Omental fat pad (tissue), 3 donors: ENCODE measurements at regions not wholly inside any gene's neighbourhood (a gene's known extent, or its start where the extent isn't known, plus 50 kb on each side); places are given as distances from the start of the nearest gene placed in this dataset.
"Not testable (repeated sequence)": the region's sequence is repeated elsewhere in the genome, so short reads cannot be mapped to it uniquely, and the experiment has no call there.

Source experiments
- ATAC-seq: fragments of 150-250 bp; one replicate; pipeline ENCODE4 v1.9.1; 2016; ENCODE audit warnings: mild to moderate bottlenecking, moderate library complexity; ENCODE audit not compliant: low FRiP score
- DNase-seq: peaks from one replicate; pipeline ENCODE4 v3.0.0-alpha.2; 2019; ENCODE audit warnings: low spot score
- CTCF ChIP-seq, 3 donors: fragments of 450-650 bp; IDR thresholded peaks; one replicate each; pipeline ENCODE4 v1.5.1; 2016 to 2017; ENCODE audit warnings: antibody characterized with exemption in 3 of 3, mild to moderate bottlenecking in 3 of 3, moderate library complexity in 2 of 3

- ATAC-seq = no peak
- no peak for DNase-seq
- TF ChIP-seq CTCF (IDR thresholded peaks at IDR 0.05) = no peak
Observed at GRCh38 chr6:866316-866715, 173.4 kb upstream of the EXOC2 start.

- ATAC-seq (no peak), DNase-seq (no peak)
Observed at GRCh38 chr6:865846-866245, 172.9 kb upstream of the EXOC2 start.

GRCh38 chr6:863831-864230 lies 170.9 kb upstream of the EXOC2 start:
- DNase-seq (no peak), ATAC-seq (no peak)
- no peak for TF ChIP-seq CTCF (IDR thresholded peaks at IDR 0.05)

More at GRCh38 chr6:865846-866245, 172.9 kb upstream of the EXOC2 start:
- TF ChIP-seq CTCF (IDR thresholded peaks at IDR 0.05) = no peak

- not testable (repeated sequence) for DNase-seq, ATAC-seq
Observed at GRCh38 chr6:863127-863526, 170.2 kb upstream of the EXOC2 start.

- no peak for TF ChIP-seq CTCF (IDR thresholded peaks at IDR 0.05)
- ATAC-seq (no peak), DNase-seq (no peak)
Observed at GRCh38 chr6:859936-860335, 167.0 kb upstream of the EXOC2 start.

GRCh38 chr6:854406-855118 lies 161.6 kb upstream of the EXOC2 start:
- DNase-seq (no peak), ATAC-seq (no peak)
- no peak for TF ChIP-seq CTCF (IDR thresholded peaks at IDR 0.05)

GRCh38 chr6:852216-852615 lies 159.3 kb upstream of the EXOC2 start:
- not testable (repeated sequence) for DNase-seq, ATAC-seq

- DNase-seq = no peak
- TF ChIP-seq CTCF (IDR thresholded peaks at IDR 0.05) = no peak
Observed at GRCh38 chr6:849075-849506, 156.2 kb upstream of the EXOC2 start.

More at GRCh38 chr6:849075-849506, 156.2 kb upstream of the EXOC2 start:
- ATAC-seq = no peak
